Embryonic facial prominence (tissue), 1 donor: ENCODE measurements at regions not wholly inside any gene's neighbourhood (a gene's known extent, or its start where the extent isn't known, plus 50 kb on each side); places are given as distances from the start of the nearest gene placed in this dataset.
"Not testable (repeated sequence)": the region's sequence is repeated elsewhere in the genome, so short reads cannot be mapped to it uniquely, and the experiment has no call there.

Source experiments
- DNase-seq: peaks from one replicate; pipeline ENCODE4 v3.0.0-alpha.2; 2016; ENCODE audit errors: extremely low spot score

GRCh38 chr9:31868830-31869229 is 515.6 kb upstream of the ACO1 start:
- DNase-seq, result no peak

- DNase-seq, result no peak
Measured at GRCh38 chr9:31870276-31870675, 514.2 kb upstream of the ACO1 start.

GRCh38 chr9:31873722-31874121 is 510.7 kb upstream of the ACO1 start:
- no peak for DNase-seq

DNA sequence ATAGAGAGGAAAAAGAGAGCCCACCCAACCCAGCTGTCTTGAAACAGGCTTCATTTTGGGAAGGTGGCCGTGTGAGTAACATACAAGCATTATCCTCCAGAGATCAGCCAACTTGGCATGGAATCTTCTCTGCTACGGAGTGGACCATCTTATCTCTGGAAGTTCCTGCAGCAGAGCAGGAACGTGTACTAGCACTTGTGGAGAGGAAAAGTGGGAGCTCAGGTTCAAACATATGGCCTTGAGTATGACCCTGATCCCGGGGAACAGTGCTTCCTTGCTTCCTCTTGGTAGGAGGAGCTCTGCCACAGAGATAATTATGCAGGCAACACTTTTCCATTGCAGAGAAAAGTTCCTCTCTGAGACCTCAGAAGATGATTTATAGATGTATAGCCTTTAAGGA is 490.4 kb upstream of the ACO1 start:
- no peak for DNase-seq

DNA sequence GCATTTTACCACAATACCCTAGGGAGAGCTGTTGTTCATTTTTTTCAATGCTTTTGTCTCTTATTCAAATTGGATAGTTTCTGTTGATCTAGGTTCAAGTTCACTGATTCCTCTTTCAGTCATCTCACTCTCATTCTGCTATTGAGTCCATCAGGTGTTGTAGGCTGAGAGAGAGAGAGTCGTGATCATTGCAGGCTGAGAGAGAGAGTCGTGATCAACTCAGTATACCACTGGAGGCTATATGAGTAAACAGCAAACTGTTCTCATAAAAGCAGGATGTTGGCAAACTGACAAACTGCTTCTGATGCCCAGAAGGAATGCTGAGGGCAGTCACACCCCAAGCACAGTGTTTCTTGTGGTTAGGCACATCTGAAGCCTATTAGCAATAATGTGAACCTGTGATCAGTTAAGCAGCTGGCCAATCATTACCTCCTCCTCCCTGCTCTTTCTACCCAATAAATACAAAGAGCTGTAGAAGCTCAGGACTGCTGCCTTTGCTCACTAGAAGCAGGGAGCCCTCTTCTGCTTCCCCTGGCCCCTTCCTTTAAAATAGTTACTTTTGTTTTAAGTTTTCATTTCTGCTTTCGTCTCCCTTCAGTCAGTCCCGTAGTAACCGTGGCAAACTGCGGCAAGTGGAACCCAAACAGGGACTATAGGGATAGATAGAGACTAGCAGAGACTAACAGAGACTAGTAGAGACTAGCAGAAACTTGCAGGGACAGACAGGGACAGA is 476.1 kb upstream of the ACO1 start:
- no peak for DNase-seq

- DNase-seq, result no peak
Measured at GRCh38 chr9:31908891-31909480, 475.5 kb upstream of the ACO1 start.

- DNase-seq, result no peak
Measured at GRCh38 chr9:31912636-31913035, 471.8 kb upstream of the ACO1 start.

- DNase-seq, result no peak
Measured at GRCh38 chr9:31916591-31917241, 467.7 kb upstream of the ACO1 start.

- DNase-seq, result not testable (repeated sequence)
Measured at GRCh38 chr9:31937737-31938136, 446.7 kb upstream of the ACO1 start.

GRCh38 chr9:31950756-31951155 is 433.7 kb upstream of the ACO1 start:
- DNase-seq, result no peak

- no peak for DNase-seq
Measured at GRCh38 chr9:31958572-31958971, 425.9 kb upstream of the ACO1 start.

DNA sequence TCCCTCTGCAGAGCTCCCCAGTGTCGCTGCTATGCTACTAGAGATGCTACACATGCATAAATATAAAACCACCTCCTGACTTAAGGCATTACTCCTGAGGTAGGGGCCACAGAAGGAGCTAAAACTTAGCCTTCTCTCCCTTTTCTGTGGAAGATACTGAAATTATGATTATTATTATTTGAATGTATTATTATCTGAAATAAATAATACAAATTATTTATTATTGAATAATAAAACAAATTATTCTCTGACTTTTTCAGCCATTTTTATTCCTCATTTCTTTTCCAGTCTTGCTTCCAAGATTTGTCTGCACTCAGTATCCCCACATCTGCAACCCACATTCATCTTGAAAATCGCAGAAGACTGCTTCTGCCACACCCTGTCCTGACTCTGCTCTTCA is 414.9 kb upstream of the ACO1 start:
- no peak for DNase-seq

GRCh38 chr9:31983895-31984294 is 400.5 kb upstream of the ACO1 start:
- DNase-seq, result no peak

GRCh38 chr9:31996331-31996730 is 388.1 kb upstream of the ACO1 start:
- DNase-seq, result no peak

GRCh38 chr9:32004431-32005076 is 379.9 kb upstream of the ACO1 start:
- no peak for DNase-seq

DNA sequence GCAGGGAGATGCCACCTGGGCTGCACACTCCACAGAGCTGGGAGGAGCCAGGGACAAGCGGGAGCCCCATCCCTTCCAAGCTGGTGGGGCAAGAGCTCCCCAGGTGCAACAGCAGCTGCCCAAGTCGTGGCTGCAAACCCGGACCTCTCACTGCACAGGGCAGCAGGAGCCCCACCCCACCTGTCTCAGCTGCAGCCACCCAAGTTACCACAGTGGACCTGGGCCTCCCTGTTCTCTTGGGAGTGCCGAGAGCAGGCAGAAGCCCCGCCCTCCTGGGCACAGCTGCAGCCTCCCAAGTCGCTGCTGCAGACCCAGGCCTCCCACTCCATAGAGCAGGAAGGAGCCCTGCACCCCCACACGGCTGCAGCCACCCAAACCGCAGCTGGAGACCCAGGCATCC is 374.1 kb upstream of the ACO1 start:
- DNase-seq, result no peak

DNA sequence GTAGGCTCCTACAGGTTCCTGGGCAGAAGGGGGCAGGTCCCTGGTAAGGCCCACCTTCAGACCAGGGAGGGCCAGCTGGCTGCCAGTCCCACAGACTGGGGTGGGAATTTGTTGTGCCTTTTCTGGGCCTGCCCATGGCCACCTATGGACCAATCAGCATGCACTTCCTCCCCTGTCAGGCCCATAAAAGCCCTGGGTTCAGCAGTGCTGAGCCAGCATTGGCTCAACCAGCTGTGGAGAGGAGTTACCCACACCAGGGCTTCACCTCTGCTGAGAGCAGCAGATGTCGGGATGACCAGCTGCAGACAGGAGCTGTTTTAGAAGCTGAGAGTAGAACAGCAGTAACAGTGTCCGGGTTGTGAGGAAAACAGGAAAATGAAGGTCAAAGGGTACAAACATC is 373.4 kb upstream of the ACO1 start:
- no peak for DNase-seq

DNA sequence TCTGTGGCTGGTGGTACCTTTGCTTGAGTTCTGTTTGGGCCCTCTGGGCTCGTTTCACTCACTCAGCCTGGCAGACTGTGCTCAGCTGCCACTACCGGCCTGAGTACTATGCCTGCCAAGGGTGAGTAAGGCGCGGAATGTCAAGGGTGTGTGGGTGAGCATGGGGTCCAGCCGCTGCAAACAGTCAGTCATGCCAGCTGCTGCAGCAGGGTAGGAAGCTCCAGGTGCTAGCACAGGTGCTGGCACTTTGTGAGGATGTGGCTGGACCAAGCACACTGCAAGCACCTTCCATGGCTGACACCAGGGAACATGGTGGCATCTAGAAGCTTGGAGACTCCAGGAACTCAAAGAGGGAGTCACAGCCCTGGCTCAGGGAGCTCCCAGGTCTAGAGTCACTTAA is 368.6 kb upstream of the ACO1 start:
- no peak for DNase-seq

DNA sequence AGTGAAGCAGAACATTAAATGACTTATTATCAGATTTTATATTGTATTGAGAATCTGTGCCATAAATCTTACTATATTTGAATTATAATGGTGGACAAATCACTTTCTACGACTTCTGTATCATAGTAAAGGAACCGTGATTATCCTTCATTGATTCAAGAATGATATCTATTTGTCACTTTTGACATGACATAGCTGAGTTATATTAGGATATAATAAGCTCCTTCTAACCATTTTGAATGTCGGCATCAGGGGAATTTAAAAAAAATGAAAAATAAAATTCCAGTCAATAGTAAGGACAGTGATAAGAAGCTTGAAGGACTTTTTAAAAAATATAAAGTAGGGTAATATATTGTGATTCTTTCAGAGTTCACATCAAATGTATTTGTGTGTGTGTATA is 338.9 kb upstream of the ACO1 start:
- no peak for DNase-seq

DNA sequence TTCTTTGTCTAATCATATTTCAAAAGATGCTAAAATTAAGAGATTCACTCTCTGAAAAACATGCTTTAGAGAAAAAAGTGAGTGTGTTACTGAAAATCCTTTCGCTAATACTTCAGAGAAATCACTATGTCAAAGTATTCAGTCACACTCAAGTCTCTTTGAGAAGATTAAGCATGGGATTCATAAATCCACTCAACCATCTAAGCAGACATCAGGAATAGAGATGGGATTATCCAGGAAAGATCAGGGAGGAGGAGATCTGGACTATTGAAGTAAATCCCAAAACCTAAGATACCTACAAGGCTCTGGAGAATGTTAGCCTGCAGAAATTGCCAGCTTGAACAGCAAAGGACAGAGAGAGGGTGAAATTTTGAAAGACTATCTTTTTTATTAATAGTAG is 317.2 kb upstream of the ACO1 start:
- no peak for DNase-seq

GRCh38 chr9:32069169-32069813 is 315.2 kb upstream of the ACO1 start:
- DNase-seq, result no peak

- DNase-seq, result no peak
Measured at GRCh38 chr9:32069969-32070368, 314.5 kb upstream of the ACO1 start.
